Ecto neural progenitor cell (in vitro differentiated cells): ENCODE measurements at regions not wholly inside any gene's neighbourhood (a gene's known extent, or its start where the extent isn't known, plus 50 kb on each side); places are given as distances from the start of the nearest gene placed in this dataset.
"Not testable (repeated sequence)": the region's sequence is repeated elsewhere in the genome, so short reads cannot be mapped to it uniquely, and the experiment has no call there.

ENCODE experiments used
- DNase-seq: peaks from one replicate; pipeline ENCODE4 v3.0.0-alpha.2; 2018; ENCODE audit warnings: low spot score

GRCh38 chr4:181752516-181752915 is 490.7 kb upstream of the TENM3 start:
- DNase-seq, result no peak

GRCh38 chr4:181753207-181753606 is 490.0 kb upstream of the TENM3 start:
- no peak for DNase-seq

- no peak for DNase-seq
These were observed 487.4 kb upstream of the TENM3 start for GRCh38 chr4:181755846-181756245.

GRCh38 chr4:181756451-181757095 is 486.6 kb upstream of the TENM3 start:
- no peak for DNase-seq

- no peak for DNase-seq
These were observed 486.1 kb upstream of the TENM3 start for GRCh38 chr4:181757098-181757497.

GRCh38 chr4:181757910-181758660 is 485.1 kb upstream of the TENM3 start:
- DNase-seq, result no peak

- DNase-seq, result no peak
These were observed 482.6 kb upstream of the TENM3 start for GRCh38 chr4:181760560-181760959.

GRCh38 chr4:181761156-181761555 is 482.0 kb upstream of the TENM3 start:
- no peak for DNase-seq

- DNase-seq, result no peak
These were observed 477.1 kb upstream of the TENM3 start for GRCh38 chr4:181766061-181766548.

GRCh38 chr4:181770971-181771370 is 472.2 kb upstream of the TENM3 start:
- DNase-seq, result no peak

- no peak for DNase-seq
These were observed 467.9 kb upstream of the TENM3 start for GRCh38 chr4:181775298-181775697.

GRCh38 chr4:181776264-181777054 is 466.7 kb upstream of the TENM3 start:
- no peak for DNase-seq

- DNase-seq, result no peak
These were observed 465.7 kb upstream of the TENM3 start for GRCh38 chr4:181777518-181777917.

GRCh38 chr4:181784881-181785280 is 458.3 kb upstream of the TENM3 start:
- DNase-seq, result no peak

- DNase-seq, result no peak
These were observed 450.6 kb upstream of the TENM3 start for GRCh38 chr4:181792641-181793040.

GRCh38 chr4:181793096-181793495 is 450.1 kb upstream of the TENM3 start:
- no peak for DNase-seq

GRCh38 chr4:181796502-181796901 is 446.7 kb upstream of the TENM3 start:
- DNase-seq, result no peak

GRCh38 chr4:181798536-181798935 is 444.7 kb upstream of the TENM3 start:
- no peak for DNase-seq

GRCh38 chr4:181799561-181800069 is 443.6 kb upstream of the TENM3 start:
- no peak for DNase-seq

GRCh38 chr4:181802207-181802606 is 441.0 kb upstream of the TENM3 start:
- DNase-seq, result no peak

- DNase-seq, result no peak
These were observed 435.4 kb upstream of the TENM3 start for GRCh38 chr4:181807771-181808170.

- DNase-seq, result no peak
These were observed 432.5 kb upstream of the TENM3 start for GRCh38 chr4:181810711-181811110.

GRCh38 chr4:181811550-181811949 is 431.7 kb upstream of the TENM3 start:
- DNase-seq, result not testable (repeated sequence)
